Kidney (tissue), 13 donors: ENCODE measurements at regions not wholly inside any gene's neighbourhood (a gene's known extent, or its start where the extent isn't known, plus 50 kb on each side); places are given as distances from the start of the nearest gene placed in this dataset.

ENCODE experiments used
- DNase-seq, 5 donors: peaks; one replicate each; pipeline ENCODE4 v3.0.0-alpha.2; 2013 to 2020
- FAIRE-seq: peaks from 2 replicates; lab custom pipeline; 2012; peaks lifted over from hg19 to GRCh38; lab: Jason Lieb, UNC
- H3K27ac ChIP-seq, 2 donors: one replicate each; pipeline ENCODE4 v1.7.0; 2013; ENCODE audit warnings: low read depth in 2 of 2, low read length in 2 of 2, inconsistent platforms in 1 of 2
- H3K27me3 ChIP-seq: one replicate; pipeline ENCODE4 v1.7.1; 2013; ENCODE audit warnings: low read length, inconsistent platforms; ENCODE audit not compliant: control insufficient read depth, insufficient read depth
- H3K36me3 ChIP-seq, 3 donors: one replicate each; pipeline versions ENCODE4 v1.7.0 to v1.7.1; 2013; ENCODE audit warnings: low read length in 3 of 3, control low read depth in 1 of 3, inconsistent platforms in 1 of 3; ENCODE audit not compliant: insufficient read depth in 3 of 3, control insufficient read depth in 2 of 3
- H3K4me1 ChIP-seq, 3 donors: one replicate each; pipeline versions ENCODE4 v1.7.0 to v1.7.1; 2013; ENCODE audit warnings: low read length in 3 of 3, inconsistent platforms in 1 of 3, low read depth in 1 of 3; ENCODE audit not compliant: control insufficient read depth in 2 of 3, insufficient read depth in 2 of 3
- H3K4me3 ChIP-seq, 3 donors: one replicate each; pipeline versions ENCODE4 v1.7.0 to v1.8.1; 2013; ENCODE audit warnings: low read length in 3 of 3, control low read depth in 1 of 3, inconsistent platforms in 1 of 3
- H3K9ac ChIP-seq, 3 donors: one replicate each; pipeline versions ENCODE4 v1.7.0 to v1.7.1; 2013; ENCODE audit warnings: low read length in 3 of 3, control low read depth in 1 of 3, inconsistent platforms in 1 of 3
- H3K9me3 ChIP-seq, 3 donors: one replicate each; pipeline versions ENCODE4 v1.7.0 to v1.7.1; 2013; ENCODE audit warnings: low read length in 3 of 3, control low read depth in 1 of 3, inconsistent platforms in 1 of 3; ENCODE audit not compliant: control insufficient read depth in 2 of 3, insufficient read depth in 1 of 3
- CTCF ChIP-seq: IDR thresholded peaks from 3 replicates; pipeline ENCODE4 v1.5.1; 2012; ENCODE audit warnings: mild to moderate bottlenecking, moderate library complexity, borderline replicate concordance; ENCODE audit not compliant: insufficient read depth; ENCODE audit errors: extremely low read depth
- intact Hi-C: fragments of 100-400 bp; cut with DNase I; formaldehyde crosslinking; loops from one replicate; pipeline ENCODE4 v1.11.1; 2022
- donor health status: control.
- donor health status: control.
- donor health status: control.
- donor health status: control.
- donor health status: control.
- donor health status: DM: yes; HTN: yes; CAD: no.
- donor health status: Normal renal cell carcinoma (clear cell type).

- H3K36me3 ChIP-seq, result no peaks in the 10 kb centered on the region
- H3K27me3 ChIP-seq, result no peaks in the 10 kb centered on the region
- intact Hi-C loops, result no loop called here
- no peak overlapping the region for H3K9ac ChIP-seq
- DNase-seq (no peak), FAIRE-seq (no peak)
- TF ChIP-seq CTCF, result no peak
- H3K9me3 ChIP-seq, result no peaks in the 10 kb centered on the region
- no peaks in the 10 kb centered on the region for H3K4me1 ChIP-seq
- H3K4me3 ChIP-seq, result no peak overlapping the region
- H3K27ac ChIP-seq, result no peak overlapping the region
Measured at GRCh38 chr18:5651736-5652135, 107.9 kb upstream of the EPB41L3 start.

GRCh38 chr18:5649439-5649838 is 105.6 kb upstream of the EPB41L3 start:
- no peak for DNase-seq
- Histone ChIP-seq H3K36me3 (no peaks in the 10 kb centered on the region), H3K4me3 (no peak overlapping the region), H3K9ac (no peak overlapping the region), H3K27me3 (no peaks in the 10 kb centered on the region), H3K9me3 (no peaks in the 10 kb centered on the region), H3K27ac (no peak overlapping the region), H3K4me1 (no peaks in the 10 kb centered on the region)
- intact Hi-C loops, result no loop called here
- TF ChIP-seq CTCF, result no peak
- no peak for FAIRE-seq

GRCh38 chr18:5646739-5647138 is 102.9 kb upstream of the EPB41L3 start:
- intact Hi-C loops, result no loop called here
- FAIRE-seq (no peak), DNase-seq (no peak)
- no peaks in the 10 kb centered on the region for H3K36me3 ChIP-seq
- no peak overlapping the region for H3K4me3 ChIP-seq
- H3K27ac ChIP-seq, result no peak overlapping the region
- no peaks in the 10 kb centered on the region for H3K27me3 ChIP-seq
- H3K4me1 ChIP-seq, result no peaks in the 10 kb centered on the region
- no peak overlapping the region for H3K9ac ChIP-seq
- H3K9me3 ChIP-seq, result no peaks in the 10 kb centered on the region
- TF ChIP-seq CTCF, result no peak

DNA sequence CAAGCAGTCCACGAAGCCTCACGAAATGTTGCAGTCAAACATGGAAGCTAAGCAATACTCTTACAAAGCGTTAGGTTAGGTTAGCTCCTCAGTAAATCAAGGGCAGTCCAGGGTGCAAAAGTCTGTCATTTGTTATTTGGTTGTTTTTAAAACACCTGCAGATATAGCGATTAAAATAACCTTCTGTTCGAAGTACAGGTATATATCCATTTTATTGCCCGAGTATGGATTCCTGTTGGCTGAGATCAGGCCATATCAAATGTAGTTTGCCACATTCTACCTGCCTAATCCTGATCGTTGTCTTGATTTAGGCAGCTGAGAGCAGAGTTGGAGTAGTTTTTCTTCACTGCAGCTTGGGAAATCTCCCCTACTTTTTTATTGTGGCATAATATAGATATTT is 99.5 kb upstream of the EPB41L3 start:
- no peak for TF ChIP-seq CTCF
- intact Hi-C loops, result no loop called here
- no peak for FAIRE-seq

More for the DNA sequence above, 99.5 kb upstream of the EPB41L3 start:
- Histone ChIP-seq H3K27ac (no peak overlapping the region), H3K4me3 (no peak overlapping the region), H3K4me1 (no peaks in the 10 kb centered on the region), H3K9me3 (no peaks in the 10 kb centered on the region), H3K27me3 (no peaks in the 10 kb centered on the region), H3K9ac (no peak overlapping the region), H3K36me3 (no peaks in the 10 kb centered on the region)
- DNase-seq, result no peak
